ENCODE measurements at regions not wholly inside any gene's neighbourhood (a gene's known extent, or its start where the extent isn't known, plus 50 kb on each side); places are given as distances from the start of the nearest gene placed in this dataset.

DNA sequence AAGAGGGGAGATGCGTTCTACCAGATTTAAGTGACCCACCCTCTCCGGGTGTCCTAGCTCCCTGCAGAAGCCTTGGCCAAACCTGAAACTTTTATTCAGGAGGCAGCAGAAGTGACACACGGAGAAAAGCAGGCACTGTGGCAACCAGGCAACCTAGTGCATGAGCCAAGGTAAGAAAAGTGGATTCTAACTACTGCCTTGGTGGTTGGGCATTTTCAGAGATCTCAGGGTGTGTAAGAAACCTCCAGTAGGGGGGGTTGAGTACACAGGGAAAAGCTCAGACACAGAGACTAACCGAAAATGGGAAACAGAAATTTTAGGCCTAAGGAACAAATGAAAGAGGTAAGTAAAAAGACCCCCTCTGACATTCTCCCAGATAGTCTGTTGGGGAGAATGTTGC, 645.7 kb downstream of the ANKRD7 start (continued):
- TF ChIP-seq PAX5 (IDR thresholded peaks at IDR 0.05; ENCODE audit: borderline replicate concordance, low read depth, low read length), result no peak

- 36% methylated on average over 3 of the region's 3 CpGs for WGBS (ENCODE audit: insufficient coverage, insufficient replicate concordance, low lambda C conversion rate, missing lambda C conversion rate)
- intact Hi-C loops (cut with micrococcal nuclease; ENCODE audit: unreplicated experiment), result loop anchor here (5.0 kb wide), 1 partner anchor 305 kb away; no protein-coding TSS in a partner anchor
Measured at GRCh38 chr7:118872568-118872967, 648.1 kb downstream of the ANKRD7 start.

More at GRCh38 chr7:118872568-118872967, 648.1 kb downstream of the ANKRD7 start:
- RAD21 ChIA-PET (ENCODE audit: unreplicated experiment), result no interaction called here
- Histone ChIP-seq H2AFZ (ENCODE audit: control insufficient read depth, low read depth, low read length) (no peak overlapping the region), H3K9ac (ENCODE audit: control insufficient read depth, insufficient read depth, low read length) (no peak overlapping the region), H3K79me2 (ENCODE audit: control insufficient read depth, insufficient read depth, low read length) (no peaks in the 10 kb centered on the region), H3K36me3 (ENCODE audit: control insufficient read depth in 2 of 2, insufficient read depth in 2 of 2, low read length in 1 of 2) (no peaks in the 10 kb centered on the region), H4K20me1 (ENCODE audit: control insufficient read depth, insufficient read depth) (no peaks in the 10 kb centered on the region), H3K27ac (ENCODE audit: control insufficient read depth, insufficient read depth) (no peak overlapping the region), H3K4me2 (ENCODE audit: control insufficient read depth, insufficient read depth) (no peak overlapping the region), H3K9me3 (replicated peaks; ENCODE audit: control insufficient read depth, insufficient read depth, low read length) (no peaks in the 10 kb centered on the region), H3K27me3 (replicated peaks in 1 of 2; ENCODE audit: control insufficient read depth in 2 of 2, insufficient read depth in 2 of 2, low read length in 1 of 2) (no peaks in the 10 kb centered on the region), H3K4me1 (ENCODE audit: control insufficient read depth, insufficient read depth, low read length) (no peaks in the 10 kb centered on the region), H3K4me3 (no peak overlapping the region)
- DNase-seq (ENCODE audit: low read depth, low spot score) (no peak), FAIRE-seq (no peak), ATAC-seq (no peak)
- POLR2A ChIA-PET, result no interaction called here
- CTCF ChIA-PET, result interaction anchor here (1.6 kb wide), 1 partner anchor 325 kb away, joined by 5 read pairs; no protein-coding TSS in a partner anchor
- in situ Hi-C loops (cut with MboI), result no loop called here
- no TSS peak for BruUV-seq (replicated peaks)
- SMC1A ChIA-PET (ENCODE audit: uncharacterized antibody, unreplicated experiment), result no interaction called here
- no peak for TF ChIP-seq SP1 (IDR thresholded peaks at IDR 0.05; ENCODE audit: low read depth, low read length)
- TF ChIP-seq TARDBP (IDR thresholded peaks at IDR 0.05; ENCODE audit: borderline replicate concordance), result no peak
- TF ChIP-seq, protein P1, sequence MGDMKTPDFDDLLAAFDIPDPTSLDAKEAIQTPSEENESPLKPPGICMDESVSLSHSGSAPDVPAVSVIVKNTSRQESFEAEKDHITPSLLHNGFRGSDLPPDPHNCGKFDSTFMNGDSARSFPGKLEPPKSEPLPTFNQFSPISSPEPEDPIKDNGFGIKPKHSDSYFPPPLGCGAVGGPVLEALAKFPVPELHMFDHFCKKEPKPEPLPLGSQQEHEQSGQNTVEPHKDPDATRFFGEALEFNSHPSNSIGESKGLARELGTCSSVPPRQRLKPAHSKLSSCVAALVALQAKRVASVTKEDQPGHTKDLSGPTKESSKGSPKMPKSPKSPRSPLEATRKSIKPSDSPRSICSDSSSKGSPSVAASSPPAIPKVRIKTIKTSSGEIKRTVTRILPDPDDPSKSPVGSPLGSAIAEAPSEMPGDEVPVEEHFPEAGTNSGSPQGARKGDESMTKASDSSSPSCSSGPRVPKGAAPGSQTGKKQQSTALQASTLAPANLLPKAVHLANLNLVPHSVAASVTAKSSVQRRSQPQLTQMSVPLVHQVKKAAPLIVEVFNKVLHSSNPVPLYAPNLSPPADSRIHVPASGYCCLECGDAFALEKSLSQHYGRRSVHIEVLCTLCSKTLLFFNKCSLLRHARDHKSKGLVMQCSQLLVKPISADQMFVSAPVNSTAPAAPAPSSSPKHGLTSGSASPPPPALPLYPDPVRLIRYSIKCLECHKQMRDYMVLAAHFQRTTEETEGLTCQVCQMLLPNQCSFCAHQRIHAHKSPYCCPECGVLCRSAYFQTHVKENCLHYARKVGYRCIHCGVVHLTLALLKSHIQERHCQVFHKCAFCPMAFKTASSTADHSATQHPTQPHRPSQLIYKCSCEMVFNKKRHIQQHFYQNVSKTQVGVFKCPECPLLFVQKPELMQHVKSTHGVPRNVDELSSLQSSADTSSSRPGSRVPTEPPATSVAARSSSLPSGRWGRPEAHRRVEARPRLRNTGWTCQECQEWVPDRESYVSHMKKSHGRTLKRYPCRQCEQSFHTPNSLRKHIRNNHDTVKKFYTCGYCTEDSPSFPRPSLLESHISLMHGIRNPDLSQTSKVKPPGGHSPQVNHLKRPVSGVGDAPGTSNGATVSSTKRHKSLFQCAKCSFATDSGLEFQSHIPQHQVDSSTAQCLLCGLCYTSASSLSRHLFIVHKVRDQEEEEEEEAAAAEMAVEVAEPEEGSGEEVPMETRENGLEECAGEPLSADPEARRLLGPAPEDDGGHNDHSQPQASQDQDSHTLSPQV (IDR thresholded peaks at IDR 0.05), result no peak
- TF ChIP-seq FOS (IDR thresholded peaks at IDR 0.05; ENCODE audit: borderline replicate concordance, extremely low read depth, insufficient read length), result no peak
- no peak for TF ChIP-seq CHD1 (IDR thresholded peaks at IDR 0.05; ENCODE audit: low read depth, low read length)
- TF ChIP-seq PAX8 (IDR thresholded peaks at IDR 0.05), result no peak
- TF ChIP-seq ZBED1 (IDR thresholded peaks at IDR 0.05; ENCODE audit: borderline replicate concordance), result no peak
- no peak for TF ChIP-seq IKZF1 (conservative IDR thresholded peaks at IDR 0.05)
- no peak for TF ChIP-seq PAX5 (IDR thresholded peaks at IDR 0.05; ENCODE audit: borderline replicate concordance, low read depth, low read length)
- TF ChIP-seq KDM1A (IDR thresholded peaks at IDR 0.05; ENCODE audit: borderline replicate concordance), result no peak
- no peak for TF ChIP-seq SUPT20H (IDR thresholded peaks at IDR 0.05; ENCODE audit: borderline replicate concordance, control insufficient read depth, low read depth, low read length)
- no peak for TF ChIP-seq FOXM1 (IDR thresholded peaks at IDR 0.05; ENCODE audit: low read depth, low read length)
